D721Med (cell line): ENCODE measurements at regions not wholly inside any gene's neighbourhood (a gene's known extent, or its start where the extent isn't known, plus 50 kb on each side); places are given as distances from the start of the nearest gene placed in this dataset.

ENCODE experiments used
- DNase-seq: peaks from one replicate; pipeline ENCODE4 v3.0.0; 2011; ENCODE audit warnings: low spot score; ENCODE audit not compliant: insufficient read length
- FAIRE-seq: peaks from 2 replicates; lab custom pipeline; 2011; peaks lifted over from hg19 to GRCh38; lab: Jason Lieb, UNC
- CTCF ChIP-seq: IDR thresholded peaks from 2 replicates; pipeline ENCODE4 v1.5.1; 2012; ENCODE audit warnings: mild to moderate bottlenecking, control low read depth; ENCODE audit not compliant: insufficient read depth; ENCODE audit errors: missing control alignments

GRCh38 chr9:134985451-134985850, 67.7 kb upstream of the FCN1 start:
- DNase-seq (no peak), FAIRE-seq (no peak)
- TF ChIP-seq CTCF: no peak

GRCh38 chr9:134986957-134987356, 69.2 kb upstream of the FCN1 start:
- no peak for TF ChIP-seq CTCF
- FAIRE-seq (no peak), DNase-seq (no peak)

GRCh38 chr9:134987376-134987775, 69.7 kb upstream of the FCN1 start:
- DNase-seq (no peak), FAIRE-seq (no peak)
- TF ChIP-seq CTCF: no peak

GRCh38 chr9:134987906-134988700, 70.4 kb upstream of the FCN1 start:
- no peak for DNase-seq
- no peak for TF ChIP-seq CTCF
- no peak for FAIRE-seq

GRCh38 chr9:134988706-134989105, 71.0 kb upstream of the FCN1 start:
- no peak for TF ChIP-seq CTCF
- FAIRE-seq: no peak
- no peak for DNase-seq

GRCh38 chr9:134989206-134990065, 71.7 kb upstream of the FCN1 start:
- TF ChIP-seq CTCF: no peak
- FAIRE-seq (no peak), DNase-seq (no peak)
